Ishikawa (cell line): ENCODE measurements at regions not wholly inside any gene's neighbourhood (a gene's known extent, or its start where the extent isn't known, plus 50 kb on each side); places are given as distances from the start of the nearest gene placed in this dataset.

Source experiments
- CEBPB ChIP-seq: IDR thresholded peaks from 2 replicates; pipeline ENCODE4 v1.6.1; 2012
- CREB1 ChIP-seq: IDR thresholded peaks from 2 replicates; pipeline ENCODE4 v1.6.1; 2012; ENCODE audit warnings: low read depth
- EGR1 ChIP-seq: IDR thresholded peaks from 2 replicates; pipeline ENCODE4 v1.6.1; 2012
- FOXM1 ChIP-seq: IDR thresholded peaks from 2 replicates; pipeline ENCODE4 v1.6.1; 2012; ENCODE audit warnings: low read depth, borderline replicate concordance
- TAF1 ChIP-seq: IDR thresholded peaks from 2 replicates; pipeline ENCODE4 v1.6.1; 2012; ENCODE audit warnings: low read depth, mild to moderate bottlenecking
- TEAD4 ChIP-seq: IDR thresholded peaks from 2 replicates; pipeline ENCODE4 v1.6.1; 2012
- YY1 ChIP-seq: IDR thresholded peaks from 2 replicates; pipeline ENCODE4 v1.6.1; 2012; ENCODE audit warnings: low read depth
- ZBTB7A ChIP-seq: IDR thresholded peaks from 2 replicates; pipeline ENCODE4 v1.6.1; 2012; ENCODE audit warnings: low read depth
- TF ChIP-seq, protein P1 (sequence below): IDR thresholded peaks from 2 replicates; pipeline ENCODE4 v1.6.1; 2012
- TF ChIP-seq, protein P2 (sequence below): IDR thresholded peaks from 2 replicates; pipeline ENCODE4 v1.6.1; 2012; ENCODE audit warnings: low read depth, mild to moderate bottlenecking
- TF ChIP-seq, protein P3 (sequence below): IDR thresholded peaks from 2 replicates; pipeline ENCODE4 v1.6.1; 2012

DNA sequence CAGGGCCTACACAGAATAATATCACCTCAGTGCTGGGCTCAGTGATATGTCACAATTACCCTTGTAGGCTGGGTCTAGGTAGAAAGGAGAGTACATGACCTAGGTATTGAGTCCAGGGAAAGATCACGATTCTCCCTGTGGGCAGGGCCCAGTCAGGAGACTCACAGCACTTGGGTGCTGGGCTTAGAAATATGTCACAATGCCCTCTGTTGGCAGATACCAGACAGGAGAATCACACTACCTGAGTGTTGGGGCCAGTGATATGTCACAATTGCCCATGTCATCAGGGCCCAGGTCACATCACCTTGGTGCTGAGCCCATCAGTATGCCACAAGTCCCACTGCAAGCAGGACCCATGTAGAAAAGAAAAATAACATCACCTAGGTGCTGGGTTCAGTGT lies 2105.5 kb downstream of the TP53TG3F start:
- TF ChIP-seq ZBTB7A (no peak), CEBPB (no peak), TAF1 (no peak), EGR1 (no peak), TEAD4 (no peak), CREB1 (no peak), YY1 (no peak), FOXM1 (no peak)
- TF ChIP-seq, protein P1, sequence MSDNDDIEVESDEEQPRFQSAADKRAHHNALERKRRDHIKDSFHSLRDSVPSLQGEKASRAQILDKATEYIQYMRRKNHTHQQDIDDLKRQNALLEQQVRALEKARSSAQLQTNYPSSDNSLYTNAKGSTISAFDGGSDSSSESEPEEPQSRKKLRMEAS: no peak
- TF ChIP-seq, protein P2, sequence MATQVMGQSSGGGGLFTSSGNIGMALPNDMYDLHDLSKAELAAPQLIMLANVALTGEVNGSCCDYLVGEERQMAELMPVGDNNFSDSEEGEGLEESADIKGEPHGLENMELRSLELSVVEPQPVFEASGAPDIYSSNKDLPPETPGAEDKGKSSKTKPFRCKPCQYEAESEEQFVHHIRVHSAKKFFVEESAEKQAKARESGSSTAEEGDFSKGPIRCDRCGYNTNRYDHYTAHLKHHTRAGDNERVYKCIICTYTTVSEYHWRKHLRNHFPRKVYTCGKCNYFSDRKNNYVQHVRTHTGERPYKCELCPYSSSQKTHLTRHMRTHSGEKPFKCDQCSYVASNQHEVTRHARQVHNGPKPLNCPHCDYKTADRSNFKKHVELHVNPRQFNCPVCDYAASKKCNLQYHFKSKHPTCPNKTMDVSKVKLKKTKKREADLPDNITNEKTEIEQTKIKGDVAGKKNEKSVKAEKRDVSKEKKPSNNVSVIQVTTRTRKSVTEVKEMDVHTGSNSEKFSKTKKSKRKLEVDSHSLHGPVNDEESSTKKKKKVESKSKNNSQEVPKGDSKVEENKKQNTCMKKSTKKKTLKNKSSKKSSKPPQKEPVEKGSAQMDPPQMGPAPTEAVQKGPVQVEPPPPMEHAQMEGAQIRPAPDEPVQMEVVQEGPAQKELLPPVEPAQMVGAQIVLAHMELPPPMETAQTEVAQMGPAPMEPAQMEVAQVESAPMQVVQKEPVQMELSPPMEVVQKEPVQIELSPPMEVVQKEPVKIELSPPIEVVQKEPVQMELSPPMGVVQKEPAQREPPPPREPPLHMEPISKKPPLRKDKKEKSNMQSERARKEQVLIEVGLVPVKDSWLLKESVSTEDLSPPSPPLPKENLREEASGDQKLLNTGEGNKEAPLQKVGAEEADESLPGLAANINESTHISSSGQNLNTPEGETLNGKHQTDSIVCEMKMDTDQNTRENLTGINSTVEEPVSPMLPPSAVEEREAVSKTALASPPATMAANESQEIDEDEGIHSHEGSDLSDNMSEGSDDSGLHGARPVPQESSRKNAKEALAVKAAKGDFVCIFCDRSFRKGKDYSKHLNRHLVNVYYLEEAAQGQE: no peak
- TF ChIP-seq, protein P3, sequence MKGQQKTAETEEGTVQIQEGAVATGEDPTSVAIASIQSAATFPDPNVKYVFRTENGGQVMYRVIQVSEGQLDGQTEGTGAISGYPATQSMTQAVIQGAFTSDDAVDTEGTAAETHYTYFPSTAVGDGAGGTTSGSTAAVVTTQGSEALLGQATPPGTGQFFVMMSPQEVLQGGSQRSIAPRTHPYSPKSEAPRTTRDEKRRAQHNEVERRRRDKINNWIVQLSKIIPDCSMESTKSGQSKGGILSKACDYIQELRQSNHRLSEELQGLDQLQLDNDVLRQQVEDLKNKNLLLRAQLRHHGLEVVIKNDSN: no peak
